HG02884 (cell line): ENCODE measurements at regions not wholly inside any gene's neighbourhood (a gene's known extent, or its start where the extent isn't known, plus 50 kb on each side); places are given as distances from the start of the nearest gene placed in this dataset.
"Not testable (repeated sequence)": the region's sequence is repeated elsewhere in the genome, so short reads cannot be mapped to it uniquely, and the experiment has no call there.

Experiments used
- ATAC-seq: cut with Tn5 transposase; IDR thresholded peaks from one replicate; pipeline ENCODE4 v1.9.1; 2021; ENCODE audit warnings: mild to moderate bottlenecking, moderate library complexity; ENCODE audit not compliant: unreplicated experiment

- ATAC-seq: no peak
Observed at GRCh38 chr17:64786337-64786736, 124.2 kb upstream of the SMURF2 start.

GRCh38 chr17:64785011-64785421 lies 122.9 kb upstream of the SMURF2 start:
- no peak for ATAC-seq

DNA sequence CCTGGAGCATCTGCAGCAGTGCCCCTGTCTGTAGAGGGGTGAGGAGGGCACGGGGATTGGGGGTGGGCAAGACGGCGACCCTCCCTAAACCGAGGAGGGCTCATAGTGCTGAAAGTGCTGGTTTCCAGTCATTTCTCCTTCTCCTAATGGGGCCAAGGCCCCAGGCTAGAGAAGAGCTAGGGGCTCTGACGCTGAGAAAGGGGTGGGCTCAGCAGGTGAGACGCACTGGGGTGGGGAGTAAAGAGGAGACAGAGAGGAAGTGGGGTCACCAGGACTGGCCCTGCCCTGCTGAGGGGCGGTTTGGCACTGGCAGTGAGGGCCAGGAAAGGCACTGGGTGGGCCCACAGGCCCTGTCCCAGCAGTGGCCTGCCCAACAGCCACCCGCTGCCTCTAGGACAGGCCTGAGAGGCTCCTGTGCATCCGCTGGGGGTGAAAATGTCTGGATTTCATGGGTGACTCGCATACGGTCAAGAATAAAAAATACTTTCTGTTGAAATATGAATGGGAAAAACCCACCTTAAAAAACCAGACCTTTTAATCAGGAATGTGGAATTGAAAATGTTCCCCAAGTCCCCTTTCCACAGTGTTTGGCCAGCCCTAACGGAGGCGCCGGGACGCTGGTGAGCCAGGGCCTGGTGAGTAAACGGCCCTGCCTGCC lies 122.4 kb upstream of the SMURF2 start:
- ATAC-seq: no peak

DNA sequence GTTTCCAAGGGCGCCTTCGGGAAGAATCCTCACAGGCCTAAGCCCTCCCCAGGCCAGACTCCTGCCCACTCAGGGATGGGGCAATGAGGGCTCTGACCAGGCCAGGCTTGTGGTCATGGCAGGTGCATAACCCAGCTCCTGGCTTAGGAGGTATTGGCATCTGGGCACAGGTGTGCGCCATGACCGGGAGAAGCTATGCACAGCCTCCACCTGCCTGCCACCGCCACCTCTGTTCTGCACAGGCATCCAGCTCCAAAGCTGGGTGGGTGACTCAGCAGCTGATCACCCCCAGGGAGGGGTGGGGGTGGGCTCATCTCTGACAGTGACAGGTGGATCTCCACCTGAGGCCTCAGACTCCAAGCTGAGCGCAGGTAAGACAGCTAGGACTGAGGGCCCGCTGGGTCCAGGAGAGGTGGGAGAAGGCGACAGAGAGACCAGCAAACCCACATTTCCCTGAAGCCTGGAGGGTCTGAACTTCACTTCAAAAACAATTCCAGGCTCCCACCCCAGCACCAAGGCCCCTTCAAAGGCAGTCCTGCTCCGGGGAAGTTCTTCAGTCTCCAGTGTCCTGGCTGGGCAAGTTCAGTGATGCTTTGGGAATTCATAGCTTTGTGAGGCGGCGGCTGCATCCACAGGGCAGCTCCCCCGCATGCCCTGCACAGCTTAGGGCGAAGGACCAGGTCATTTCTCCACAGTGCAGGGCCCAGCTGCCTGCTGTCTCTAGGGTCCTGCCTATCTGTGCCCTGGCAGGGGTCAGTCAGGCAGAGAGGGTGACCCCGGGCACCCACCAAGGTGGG lies 121.6 kb upstream of the SMURF2 start:
- ATAC-seq: no peak

GRCh38 chr17:64783031-64783461 lies 120.9 kb upstream of the SMURF2 start:
- no peak for ATAC-seq

DNA sequence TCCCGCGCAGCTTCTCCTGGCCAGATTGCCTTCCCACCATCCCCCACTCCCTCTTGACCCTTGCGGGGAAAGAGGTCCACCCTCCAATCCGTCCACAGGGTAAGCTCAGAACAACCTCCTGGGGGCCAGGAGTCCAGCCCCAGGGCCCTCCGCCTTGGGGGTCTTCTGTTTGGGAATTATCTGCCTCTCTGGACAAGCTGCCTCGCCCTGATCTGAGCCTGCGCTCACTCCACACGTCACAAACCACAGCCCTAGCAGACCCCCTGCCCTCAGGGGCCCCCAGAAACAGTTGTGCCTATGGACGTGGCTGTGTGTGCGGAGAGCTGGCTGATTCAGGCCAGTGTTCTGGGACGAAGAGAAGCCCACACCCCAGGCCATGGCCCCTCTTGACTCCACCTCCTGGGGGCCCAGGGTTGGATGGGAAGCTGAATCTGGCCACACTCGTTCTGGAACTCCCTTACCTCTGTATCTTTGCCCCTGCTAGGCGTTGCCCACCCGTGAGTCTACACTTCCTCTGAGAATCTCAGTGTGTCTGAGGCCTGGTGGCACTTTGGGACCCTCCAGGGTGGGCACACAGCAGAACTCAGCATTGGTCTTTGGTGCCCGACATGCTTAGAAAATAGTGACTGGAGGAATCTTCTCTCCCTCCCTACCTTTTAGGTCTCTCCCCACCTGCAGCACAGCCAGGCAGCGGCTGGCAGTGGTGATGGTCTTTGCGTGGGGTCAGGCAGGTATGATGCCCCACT lies 119.9 kb upstream of the SMURF2 start:
- no peak for ATAC-seq

DNA sequence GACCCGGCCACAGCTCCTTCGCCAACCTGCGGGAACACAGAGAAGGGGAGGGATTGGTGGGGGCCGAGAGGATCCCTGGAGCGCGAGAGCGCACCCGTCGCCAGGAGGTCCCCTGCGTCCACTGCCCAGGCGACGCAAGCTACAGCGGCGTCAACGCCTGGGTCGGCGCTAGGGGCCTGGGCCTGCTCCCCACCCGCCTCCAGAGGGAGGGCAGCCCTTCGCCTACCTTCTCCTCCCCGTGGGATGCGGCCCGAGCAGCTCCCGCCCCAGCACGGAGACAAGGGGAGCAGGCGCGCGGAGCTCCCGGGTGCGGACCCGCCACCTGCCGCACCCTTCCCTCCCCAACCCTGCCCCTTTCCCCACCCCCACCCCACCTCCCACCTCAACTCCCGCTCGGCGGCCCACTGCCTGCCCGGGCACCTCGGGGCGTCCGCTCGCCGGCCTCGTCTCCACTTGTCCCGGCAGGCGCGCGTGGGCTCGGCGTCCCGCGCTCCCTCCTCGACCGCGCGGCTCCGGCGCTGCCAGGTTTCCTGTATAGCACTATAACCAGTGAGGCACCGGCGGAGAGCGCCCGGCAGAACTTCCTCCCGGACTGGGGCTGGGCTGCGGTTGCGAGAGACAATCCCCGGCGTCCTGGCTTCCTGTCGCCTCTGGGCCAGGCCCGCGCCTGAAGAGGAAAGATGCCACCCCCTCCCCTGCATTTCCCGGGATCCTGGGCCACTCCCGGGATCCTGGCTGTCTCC lies 119.1 kb upstream of the SMURF2 start:
- ATAC-seq: no peak

DNA sequence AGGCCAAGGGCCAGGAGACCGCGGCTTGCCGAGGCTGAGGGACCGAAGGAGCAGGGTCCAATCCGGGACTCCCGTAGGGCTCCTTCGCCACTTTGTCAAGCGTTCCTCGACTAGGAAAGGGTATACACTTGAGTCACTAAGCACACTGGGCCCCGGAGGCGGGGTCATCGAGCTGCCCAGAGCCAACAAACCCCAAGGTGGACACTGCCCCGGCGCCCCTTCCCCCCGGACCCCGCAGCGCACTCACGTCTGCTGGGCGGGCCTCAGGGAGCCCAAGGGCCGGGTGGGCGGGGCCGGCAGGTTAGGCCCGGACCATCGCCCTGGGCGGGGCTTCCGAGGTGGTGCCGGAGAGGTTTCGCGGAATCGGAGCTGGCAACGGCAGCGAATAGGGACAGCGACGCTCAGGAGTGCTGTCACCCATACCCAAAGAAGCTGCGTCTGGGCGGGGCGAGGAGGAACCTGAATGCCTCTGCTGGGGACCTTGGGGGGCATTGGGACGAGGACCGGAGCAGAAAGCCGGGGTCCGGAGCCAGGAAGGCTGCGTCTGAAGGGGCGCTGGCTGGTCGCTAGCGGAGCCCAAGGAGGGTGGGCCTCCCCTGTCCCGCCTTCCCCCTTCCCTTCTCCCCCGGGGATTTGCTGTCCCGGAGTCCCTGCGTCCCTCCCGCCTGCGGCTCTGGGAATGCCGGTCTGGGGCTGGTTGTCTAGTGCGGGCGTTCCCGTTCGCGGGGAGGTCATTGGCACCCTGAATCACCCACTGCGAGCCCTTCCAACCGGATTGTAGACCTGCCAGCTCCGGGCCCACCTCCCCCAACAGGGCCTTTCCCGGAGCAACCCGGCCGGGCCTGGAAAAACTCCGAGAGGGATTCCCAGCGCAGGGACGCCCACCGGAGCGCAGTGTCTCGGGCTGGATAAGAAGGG lies 118.2 kb upstream of the SMURF2 start:
- no peak for ATAC-seq

- ATAC-seq: no peak
Observed at GRCh38 chr17:64779376-64780095, 117.4 kb upstream of the SMURF2 start.

GRCh38 chr17:64779098-64779375 lies 116.9 kb upstream of the SMURF2 start:
- ATAC-seq: not testable (repeated sequence)

- no peak for ATAC-seq
Observed at GRCh38 chr17:64778240-64779097, 116.4 kb upstream of the SMURF2 start.

GRCh38 chr17:64777415-64778239 lies 115.5 kb upstream of the SMURF2 start:
- no peak for ATAC-seq

DNA sequence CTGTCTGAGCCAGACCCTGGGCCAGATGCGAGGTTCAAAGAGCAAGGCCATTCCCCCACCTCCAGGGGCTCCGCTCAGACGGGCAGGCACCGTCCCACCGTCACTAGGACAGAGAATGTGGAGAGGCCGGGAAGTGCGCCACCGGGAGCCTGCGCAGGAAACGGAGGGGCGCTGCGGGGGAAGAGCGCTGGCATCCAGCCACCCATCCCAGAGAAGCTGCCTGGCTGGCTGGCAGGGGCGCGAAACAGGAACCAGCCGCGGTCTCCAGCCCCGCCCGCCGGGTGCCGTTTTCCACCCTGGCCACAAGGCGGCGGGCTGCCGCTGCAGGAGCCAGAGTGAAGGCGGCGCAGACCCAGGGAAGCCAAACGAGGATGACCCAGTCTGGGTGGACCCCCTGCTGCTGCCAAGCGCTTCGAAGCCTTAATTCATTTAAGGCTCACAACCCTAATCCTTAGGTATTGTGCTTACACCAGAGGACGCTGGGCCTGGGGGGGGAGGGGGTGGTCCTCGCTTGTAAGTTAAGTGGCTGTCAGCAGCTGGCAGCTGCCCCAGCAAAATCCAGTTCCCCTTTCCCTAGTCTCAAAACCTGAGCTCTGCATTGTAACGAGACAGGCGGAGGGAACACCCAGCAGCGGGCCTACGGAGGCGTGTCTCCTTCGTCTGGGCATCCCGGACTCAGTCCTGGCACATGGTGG lies 114.8 kb upstream of the SMURF2 start:
- ATAC-seq: peak; percentile 53

- no peak for ATAC-seq
Observed at GRCh38 chr17:64775701-64776570, 113.8 kb upstream of the SMURF2 start.

GRCh38 chr17:64774888-64775540 lies 112.9 kb upstream of the SMURF2 start:
- no peak for ATAC-seq
